Stimulated activated naive CD4-positive, alpha-beta T cell (primary cell): ENCODE measurements at regions not wholly inside any gene's neighbourhood (a gene's known extent, or its start where the extent isn't known, plus 50 kb on each side); places are given as distances from the start of the nearest gene placed in this dataset.

Experiments
- DNase-seq, 6 experiments: peaks; one replicate each; lab custom pipeline; 2025; lab: John Stamatoyannopoulos, UW

GRCh38 chr6:22809370-22809769 is 240.0 kb downstream of the HDGFL1 start:
- DNase-seq = no peak

- DNase-seq = no peak
Measured at GRCh38 chr6:22819209-22819608, 249.8 kb downstream of the HDGFL1 start.

DNA sequence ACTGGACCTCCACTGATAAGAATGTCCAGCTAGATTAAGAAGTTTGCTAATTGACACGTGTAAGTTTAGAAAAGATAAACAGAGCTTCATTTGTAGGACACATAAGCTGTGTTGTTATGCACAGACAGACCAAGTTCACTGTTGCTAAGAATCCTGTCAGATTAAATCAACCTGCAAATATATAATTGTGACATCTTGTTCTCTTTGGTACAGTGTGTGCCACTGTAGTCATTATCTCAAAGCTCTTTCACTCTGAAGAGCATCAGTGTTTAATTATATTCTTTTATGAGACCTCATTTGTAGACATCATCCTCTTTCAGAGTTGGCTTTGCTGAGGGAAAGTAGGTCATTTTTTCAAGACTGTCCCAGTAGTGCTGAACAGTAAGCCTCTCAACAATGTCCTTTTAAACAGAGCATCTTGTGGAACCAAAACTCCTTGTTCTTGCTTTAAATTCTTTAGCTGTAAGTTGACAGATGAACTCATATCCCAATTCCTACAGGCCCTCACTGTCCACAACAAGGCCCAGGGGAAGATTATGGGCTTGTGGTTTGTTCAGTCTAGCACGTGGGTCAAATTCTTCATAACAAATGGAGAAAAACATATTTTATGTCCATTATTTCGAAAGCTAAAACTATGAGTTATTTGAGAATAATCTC is 252.4 kb downstream of the HDGFL1 start:
- DNase-seq = no peak

DNA sequence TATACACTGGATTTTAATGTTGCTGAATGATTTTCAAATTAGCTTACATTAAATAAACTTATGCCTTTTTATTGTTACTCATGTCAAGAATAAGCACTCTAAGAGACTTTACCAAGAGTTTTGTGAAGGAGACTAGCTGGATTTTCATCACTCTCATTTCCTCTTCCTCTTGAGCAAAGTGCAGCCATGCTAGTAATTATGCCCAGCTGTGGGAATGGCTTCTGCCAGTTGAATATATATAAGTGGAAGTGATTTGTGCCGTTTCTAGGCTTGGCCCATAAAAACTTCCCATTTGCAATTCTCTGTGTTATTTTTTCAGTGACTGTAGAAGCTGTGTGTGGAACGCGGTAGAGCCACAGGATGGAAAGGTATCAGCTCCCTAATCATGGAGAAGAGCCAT is 255.8 kb downstream of the HDGFL1 start:
- DNase-seq = no peak

DNA sequence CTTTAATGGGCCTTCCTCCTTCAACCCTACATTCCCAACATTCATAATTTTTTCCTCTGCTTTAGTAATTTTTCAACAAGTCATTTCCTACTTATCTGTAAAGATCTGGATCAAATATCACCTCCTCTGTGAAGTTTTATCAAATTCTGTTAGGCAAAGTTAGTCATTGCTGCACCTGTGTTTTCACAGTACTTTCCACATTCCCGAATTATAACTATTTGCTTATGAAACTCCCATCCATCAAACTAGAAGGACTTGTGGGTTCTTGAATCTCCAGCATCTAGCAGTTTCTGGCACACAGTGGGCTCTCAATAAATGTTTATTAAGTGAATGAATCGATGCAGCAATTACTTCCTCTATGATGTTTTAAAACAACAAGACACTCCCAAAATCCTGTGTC is 257.6 kb downstream of the HDGFL1 start:
- no peak for DNase-seq

DNA sequence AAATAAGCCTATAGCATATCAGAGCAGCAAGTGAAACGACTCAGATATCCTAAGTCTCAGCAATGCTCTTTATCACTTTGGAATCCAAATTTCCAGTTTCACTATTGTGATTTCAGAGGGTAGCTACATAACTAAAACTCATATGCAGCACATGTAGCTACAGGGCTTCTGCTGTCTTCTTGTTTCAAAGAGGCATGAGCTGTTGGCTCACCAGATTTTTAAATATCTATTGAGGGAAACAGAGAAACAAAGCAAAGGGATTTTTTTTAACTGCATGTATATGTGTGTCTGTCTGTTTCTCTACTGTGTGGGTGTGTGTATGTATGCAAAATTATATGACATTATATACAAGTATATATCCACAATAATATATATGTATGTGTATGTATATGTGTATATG is 258.4 kb downstream of the HDGFL1 start:
- no peak for DNase-seq

DNA sequence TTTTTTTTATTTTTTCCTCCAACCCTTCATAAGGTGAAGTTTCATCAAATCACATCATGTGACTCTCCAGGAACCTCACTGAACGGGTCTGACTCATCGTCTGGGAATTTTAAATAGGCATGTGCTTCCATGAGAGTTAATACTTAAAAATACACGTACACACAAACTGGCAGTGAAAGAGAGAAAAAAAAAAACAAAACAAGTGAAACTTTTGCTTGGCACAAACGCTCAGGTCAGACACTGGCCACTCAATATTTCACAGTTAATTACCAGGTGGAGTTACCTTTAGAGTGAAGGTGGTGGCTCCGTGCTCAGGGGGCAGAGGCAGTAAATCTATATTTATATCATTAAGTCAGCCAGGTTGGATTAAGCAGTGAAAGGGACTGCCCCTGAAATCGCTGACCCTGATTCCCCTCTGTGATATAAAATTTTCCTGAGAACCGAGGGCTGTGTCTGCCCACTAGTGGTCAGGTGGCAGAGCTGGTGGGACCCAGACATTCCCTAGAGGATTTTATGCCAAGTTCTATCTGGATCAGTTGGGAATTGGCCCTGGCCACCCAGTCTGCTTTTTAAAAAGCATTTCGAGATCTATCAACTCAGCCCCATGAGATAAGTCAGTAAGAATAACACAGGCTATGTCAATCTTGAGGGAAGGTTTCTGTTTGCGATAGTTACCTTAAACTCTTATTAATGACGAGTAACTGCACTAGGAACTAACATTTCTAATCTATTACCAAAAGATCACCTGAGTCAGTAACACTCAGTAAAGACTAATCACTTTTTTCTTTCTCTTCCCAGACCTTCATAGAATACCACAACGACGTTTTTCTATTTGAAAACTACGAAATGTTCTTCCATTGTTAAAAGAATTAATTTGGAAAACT is 259.1 kb downstream of the HDGFL1 start:
- DNase-seq = no peak

DNA sequence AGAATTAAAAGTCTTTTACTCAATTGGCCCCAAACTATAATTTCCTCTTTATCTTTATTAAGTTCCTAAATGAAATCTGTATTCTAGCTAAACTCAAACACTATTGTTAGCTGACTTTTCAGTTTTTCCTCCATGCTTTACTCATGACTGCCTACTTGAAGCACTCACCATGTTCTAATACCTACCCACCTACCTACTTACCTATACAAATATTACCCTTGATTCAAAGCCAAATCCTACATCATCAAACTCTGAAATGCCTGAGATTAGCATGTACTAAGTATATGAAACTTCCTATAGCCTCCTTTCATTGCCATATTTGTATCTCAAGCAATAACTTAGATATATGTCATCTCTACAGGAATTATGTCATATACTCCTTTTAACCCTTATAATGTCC is 259.7 kb downstream of the HDGFL1 start:
- DNase-seq = no peak

DNA sequence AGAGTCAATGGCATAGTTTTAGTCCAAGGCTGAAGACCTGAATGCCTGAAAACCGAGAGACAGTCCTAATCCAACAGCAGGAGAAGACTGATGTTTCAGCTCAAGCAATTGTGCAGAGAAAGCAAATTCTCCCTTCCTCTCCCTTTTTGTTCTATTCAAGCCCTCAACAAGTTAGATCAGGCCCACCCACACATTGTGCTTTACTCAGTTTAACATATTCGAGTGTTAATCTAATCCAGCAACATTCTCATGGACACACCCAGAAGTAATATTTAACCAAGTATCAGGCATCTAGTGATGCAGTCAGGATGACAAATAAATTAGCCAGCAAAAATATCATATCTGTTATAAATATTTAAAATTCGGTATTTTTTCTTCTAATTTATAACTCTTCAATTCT is 261.1 kb downstream of the HDGFL1 start:
- DNase-seq = no peak

- DNase-seq = no peak
Measured at GRCh38 chr6:22833191-22833590, 263.8 kb downstream of the HDGFL1 start.

GRCh38 chr6:22838345-22838744 is 269.0 kb downstream of the HDGFL1 start:
- DNase-seq = no peak

GRCh38 chr6:22845467-22845866 is 276.1 kb downstream of the HDGFL1 start:
- no peak for DNase-seq

- no peak for DNase-seq
Measured at GRCh38 chr6:22848121-22848520, 278.8 kb downstream of the HDGFL1 start.

- no peak for DNase-seq
Measured at GRCh38 chr6:22849921-22850320, 280.6 kb downstream of the HDGFL1 start.

DNA sequence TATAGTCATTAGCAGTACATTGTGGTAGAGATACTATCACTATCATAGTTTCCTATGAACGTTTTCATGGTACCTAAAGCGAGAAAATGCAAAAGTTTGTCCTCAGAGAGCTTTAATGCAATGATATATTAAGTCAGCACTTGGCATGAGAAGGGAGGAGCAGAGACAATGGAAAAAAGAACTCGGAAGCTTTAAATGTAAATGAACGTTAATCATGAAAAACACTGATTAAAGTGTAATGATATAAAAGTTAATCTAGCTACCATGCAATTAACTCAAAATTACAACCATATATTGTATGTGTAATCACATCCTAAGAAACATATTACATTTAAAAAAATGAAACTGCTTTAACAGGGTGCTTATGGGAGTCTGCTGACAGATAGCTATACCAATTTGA is 282.7 kb downstream of the HDGFL1 start:
- DNase-seq = no peak

GRCh38 chr6:22873513-22874136 is 304.3 kb downstream of the HDGFL1 start:
- DNase-seq = no peak

GRCh38 chr6:22875845-22876244 is 306.5 kb downstream of the HDGFL1 start:
- no peak for DNase-seq

DNA sequence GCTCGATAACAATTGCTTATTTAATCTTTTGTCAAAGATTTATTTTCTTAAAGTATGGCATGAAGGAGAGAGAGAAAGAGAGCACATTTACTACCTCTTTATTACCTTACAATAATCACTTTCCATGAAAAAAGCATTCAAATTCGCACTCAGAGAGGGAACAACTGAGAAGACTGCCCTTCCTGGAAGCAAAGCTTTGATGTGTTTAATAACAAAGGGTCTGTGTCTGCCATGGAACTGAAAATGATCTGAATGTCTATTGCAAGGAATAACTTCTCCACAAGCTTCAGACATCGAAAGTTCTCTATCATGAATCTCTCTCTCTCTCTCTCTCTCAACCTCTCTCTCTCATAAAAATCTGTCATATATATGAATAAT is 308.9 kb downstream of the HDGFL1 start:
- DNase-seq = no peak

GRCh38 chr6:22878706-22879105 is 309.3 kb downstream of the HDGFL1 start:
- no peak for DNase-seq

- no peak for DNase-seq
Measured at GRCh38 chr6:22880686-22881433, 311.5 kb downstream of the HDGFL1 start.

GRCh38 chr6:22882581-22882980 is 313.2 kb downstream of the HDGFL1 start:
- DNase-seq = no peak

DNA sequence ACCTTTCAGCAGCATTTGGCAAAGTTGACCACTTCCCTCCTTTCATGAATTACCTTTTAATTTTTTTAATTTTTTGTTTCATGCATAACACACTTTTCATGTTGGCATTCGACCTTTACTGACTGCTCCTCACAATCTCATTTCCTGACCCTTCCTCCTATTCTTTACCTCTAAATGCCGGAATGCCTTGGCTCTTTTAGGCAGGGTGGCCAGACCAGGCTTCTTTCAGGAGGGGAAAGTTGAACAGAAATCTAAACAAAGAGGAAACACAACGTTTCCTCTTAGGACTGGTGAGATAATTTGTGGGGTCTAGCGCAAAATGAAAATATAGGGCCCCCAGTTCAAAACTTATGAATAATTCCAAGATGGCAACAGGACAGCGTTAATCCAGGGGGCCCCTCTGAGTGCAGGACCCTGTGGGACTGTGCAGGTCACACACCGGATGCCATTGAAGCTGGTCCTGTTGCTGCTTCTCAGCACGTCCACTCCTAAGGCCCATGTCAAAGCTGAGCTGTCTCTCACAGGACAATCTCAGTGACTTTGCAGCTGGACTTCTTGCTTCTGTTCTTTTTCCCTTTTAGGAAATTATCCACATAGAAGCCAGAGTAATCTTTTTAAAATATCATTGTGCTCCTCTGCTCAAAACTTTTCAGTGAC is 313.8 kb downstream of the HDGFL1 start:
- no peak for DNase-seq
